Common myeloid progenitor, CD34-positive (primary cell): ENCODE measurements at regions not wholly inside any gene's neighbourhood (a gene's known extent, or its start where the extent isn't known, plus 50 kb on each side); places are given as distances from the start of the nearest gene placed in this dataset.

Experiments
- CTCF ChIA-PET: fragments of 350-600 bp; sonication (Branson Sonifier 250); formaldehyde crosslinking; loops from one replicate; lab custom pipeline; 2021; ENCODE audit warnings: antibody characterized with exemption; lab: Charles Lee
- POLR2A ChIA-PET: fragments of 350-600 bp; sonication (Branson Sonifier 250); formaldehyde crosslinking; loops from one replicate; lab custom pipeline; 2021; ENCODE audit warnings: antibody characterized with exemption; lab: Charles Lee
- DNase-seq, 3 donors: peaks; one replicate each; pipeline versions ENCODE4 v3.0.0 to v3.0.0-alpha.2; 2013
- H3K27ac ChIP-seq, 2 experiments: 1 replicate in 1 of 2; 2 replicates in 1 of 2; pipeline ENCODE4 v1.7.0; 2013; ENCODE audit warnings: inconsistent platforms in 2 of 2, low read length in 2 of 2, mild to moderate bottlenecking in 2 of 2, low read depth in 1 of 2, moderate library complexity in 1 of 2; ENCODE audit not compliant: severe bottlenecking in 2 of 2, insufficient read depth in 1 of 2, poor library complexity in 1 of 2
- H3K27me3 ChIP-seq, 5 experiments: replicated peaks in 2 of 5; 1 replicate in 3 of 5; 2 replicates in 2 of 5; pipeline versions ENCODE4 v1.6.1 to v1.7.0; 2013; ENCODE audit warnings: low read length in 4 of 5, mild to moderate bottlenecking in 2 of 5, moderate library complexity in 2 of 5, inconsistent platforms in 1 of 5; ENCODE audit not compliant: insufficient read depth in 5 of 5, control insufficient read depth in 4 of 5
- H3K36me3 ChIP-seq, 4 experiments: 1 replicate in 2 of 4; 2 replicates in 2 of 4; pipeline versions ENCODE4 v1.6.1 to v1.7.0; 2013; ENCODE audit warnings: low read length in 3 of 4, control low read depth in 1 of 4, mild to moderate bottlenecking in 1 of 4; ENCODE audit not compliant: control insufficient read depth in 4 of 4, insufficient read depth in 4 of 4
- H3K4me1 ChIP-seq, 4 experiments: 1 replicate in 3 of 4; 2 replicates in 1 of 4; pipeline versions ENCODE4 v1.6.1 to v1.7.1; 2013; ENCODE audit warnings: low read length in 3 of 4, mild to moderate bottlenecking in 3 of 4, control low read depth in 1 of 4, inconsistent platforms in 1 of 4, moderate library complexity in 1 of 4; ENCODE audit not compliant: control insufficient read depth in 4 of 4, insufficient read depth in 4 of 4; ENCODE audit errors: control extremely low read depth in 1 of 4
- H3K4me3 ChIP-seq, 7 experiments: 1 replicate in 4 of 7; 2 replicates in 3 of 7; pipeline versions ENCODE4 v1.5.1 to v1.7.0; 2013; ENCODE audit warnings: mild to moderate bottlenecking in 7 of 7, low read length in 6 of 7, moderate library complexity in 6 of 7, inconsistent platforms in 2 of 7, low read depth in 2 of 7, control low read depth in 1 of 7; ENCODE audit not compliant: insufficient read depth in 4 of 7, control insufficient read depth in 1 of 7; ENCODE audit errors: extremely low read depth in 1 of 7
- H3K9me3 ChIP-seq, 5 experiments: 1 replicate in 4 of 5; 2 replicates in 1 of 5; pipeline versions ENCODE4 v1.6.1 to v1.7.1; 2013; ENCODE audit warnings: low read length in 4 of 5, mild to moderate bottlenecking in 2 of 5, inconsistent platforms in 1 of 5, low read depth in 1 of 5, moderate library complexity in 1 of 5; ENCODE audit not compliant: control insufficient read depth in 4 of 5, insufficient read depth in 2 of 5; ENCODE audit errors: control extremely low read depth in 1 of 5
- WGBS: methylation state at CpG from one replicate; pipeline ENCODE4 v1.1.5; 2013; ENCODE audit not compliant: insufficient coverage; 5-methylcytosine and 5-hydroxymethylcytosine counted together

GRCh38 chr1:95506736-95507414 is 272.9 kb downstream of the RWDD3 start:
- POLR2A ChIA-PET = interaction anchor here (0.6 kb wide), 1 partner anchor 233 kb away, joined by 3 read pairs; no protein-coding TSS in a partner anchor
- no peaks in the 10 kb centered on the region for H3K9me3 ChIP-seq
- H3K27me3 ChIP-seq = no peaks in the 10 kb centered on the region
- no peak overlapping the region for H3K27ac ChIP-seq
- 97% methylated on average over 3 of the region's 4 CpGs for WGBS
- no peaks in the 10 kb centered on the region for H3K4me1 ChIP-seq
- DNase-seq = no peak
- H3K36me3 ChIP-seq = no peaks in the 10 kb centered on the region
- H3K4me3 ChIP-seq = no peak overlapping the region
- CTCF ChIA-PET = no interaction called here

GRCh38 chr1:95509989-95510388 is 276.0 kb downstream of the RWDD3 start:
- Histone ChIP-seq H3K36me3 (no peaks in the 10 kb centered on the region), H3K9me3 (no peaks in the 10 kb centered on the region), H3K27me3 (no peaks in the 10 kb centered on the region), H3K4me1 (no peaks in the 10 kb centered on the region), H3K4me3 (no peak overlapping the region), H3K27ac (no peak overlapping the region)
- no peak for DNase-seq
- ChIA-PET CTCF (interaction anchor here (1.4 kb wide), 1 partner anchor 10 kb away, joined by 4 read pairs; no protein-coding TSS in a partner anchor), POLR2A (no interaction called here)
- 93% methylated on average over 8 of the region's 8 CpGs for WGBS

GRCh38 chr1:95512925-95513324 is 278.9 kb downstream of the RWDD3 start:
- CTCF ChIA-PET = no interaction called here
- H3K36me3 ChIP-seq = no peaks in the 10 kb centered on the region
- no CpG with 5 or more reads among the region's 1 CpG for WGBS

GRCh38 chr1:95517506-95517905 is 283.5 kb downstream of the RWDD3 start:
- POLR2A ChIA-PET = no interaction called here
- H3K27ac ChIP-seq = no peak overlapping the region

More at GRCh38 chr1:95512925-95513324, 278.9 kb downstream of the RWDD3 start:
- Histone ChIP-seq H3K27me3 (no peaks in the 10 kb centered on the region), H3K4me1 (no peaks in the 10 kb centered on the region), H3K27ac (no peak overlapping the region), H3K9me3 (no peaks in the 10 kb centered on the region), H3K4me3 (no peak overlapping the region)
- POLR2A ChIA-PET = no interaction called here
- DNase-seq = no peak

GRCh38 chr1:95518310-95518709 is 284.3 kb downstream of the RWDD3 start:
- no CpG with 5 or more reads among the region's 1 CpG for WGBS
- no peaks in the 10 kb centered on the region for H3K27me3 ChIP-seq
- ChIA-PET CTCF (no interaction called here), POLR2A (no interaction called here)
- no peaks in the 10 kb centered on the region for H3K36me3 ChIP-seq
- H3K4me3 ChIP-seq = no peak overlapping the region
- H3K4me1 ChIP-seq = no peaks in the 10 kb centered on the region
- DNase-seq = no peak
- H3K27ac ChIP-seq = no peak overlapping the region
- no peaks in the 10 kb centered on the region for H3K9me3 ChIP-seq

More at GRCh38 chr1:95517506-95517905, 283.5 kb downstream of the RWDD3 start:
- Histone ChIP-seq H3K9me3 (no peaks in the 10 kb centered on the region), H3K36me3 (no peaks in the 10 kb centered on the region), H3K4me3 (no peak overlapping the region), H3K4me1 (no peaks in the 10 kb centered on the region), H3K27me3 (no peaks in the 10 kb centered on the region)
- DNase-seq = no peak
- CTCF ChIA-PET = no interaction called here
- 100% methylated on average over 1 of the region's 1 CpG for WGBS

GRCh38 chr1:95520390-95520789 is 286.4 kb downstream of the RWDD3 start:
- H3K27ac ChIP-seq = no peak overlapping the region
- H3K4me3 ChIP-seq = no peak overlapping the region
- no peaks in the 10 kb centered on the region for H3K36me3 ChIP-seq
- no peaks in the 10 kb centered on the region for H3K27me3 ChIP-seq
- POLR2A ChIA-PET = no interaction called here
- H3K4me1 ChIP-seq = no peaks in the 10 kb centered on the region
- WGBS = 100% methylated on average over 1 of the region's 2 CpGs
- peaks cover 0 to 6% (median 3%) of the 10 kb centered on the region in 5 experiments for H3K9me3 ChIP-seq
- no peak for DNase-seq
- CTCF ChIA-PET = no interaction called here

- POLR2A ChIA-PET = no interaction called here
- Histone ChIP-seq H3K27ac (no peak overlapping the region), H3K36me3 (no peaks in the 10 kb centered on the region), H3K9me3 (peaks cover 0 to 2% (median 0%) of the 10 kb centered on the region in 5 experiments), H3K4me1 (no peaks in the 10 kb centered on the region), H3K4me3 (no peak overlapping the region), H3K27me3 (no peaks in the 10 kb centered on the region)
- WGBS = no CpG with 5 or more reads among the region's 1 CpG
- no peak for DNase-seq
- CTCF ChIA-PET = interaction anchor here (1.2 kb wide), 1 partner anchor 40 kb away, joined by 3 read pairs; no protein-coding TSS in a partner anchor
These were observed 298.3 kb downstream of the RWDD3 start for GRCh38 chr1:95532335-95532734.
